Astrocyte of the cerebellum (primary cell): ENCODE measurements at regions not wholly inside any gene's neighbourhood (a gene's known extent, or its start where the extent isn't known, plus 50 kb on each side); places are given as distances from the start of the nearest gene placed in this dataset.

Source experiments
- DNase-seq: peaks from one replicate; pipeline ENCODE4 v3.0.0-alpha.2; 2011; ENCODE audit warnings: low read depth
- H3K4me3 ChIP-seq: 2 replicates; pipeline ENCODE4 v1.5.1; 2011; ENCODE audit warnings: mild to moderate bottlenecking, low read depth, low read length, moderate library complexity
- CTCF ChIP-seq: IDR thresholded peaks from 2 replicates; pipeline ENCODE4 v1.5.1; 2012; ENCODE audit warnings: low read length, low read depth, moderate library complexity, mild to moderate bottlenecking; ENCODE audit errors: missing control alignments
- in situ Hi-C: cut with HindIII; loops from 2 replicates; pipeline ENCODE4 v1.10.0; 2017; ENCODE audit warnings: low sequenced_read_pairs

- in situ Hi-C loops = no loop called here
- DNase-seq = no peak
- no peak overlapping the region for H3K4me3 ChIP-seq
- no peak for TF ChIP-seq CTCF
Observed at GRCh38 chr7:17446340-17446739, 147.9 kb downstream of the AHR start.

- no peak for DNase-seq
- H3K4me3 ChIP-seq = no peak overlapping the region
- in situ Hi-C loops = no loop called here
- no peak for TF ChIP-seq CTCF
Observed at GRCh38 chr7:17447728-17448478, 149.5 kb downstream of the AHR start.

GRCh38 chr7:17448479-17449423 is 150.3 kb downstream of the AHR start:
- no peak overlapping the region for H3K4me3 ChIP-seq
- in situ Hi-C loops = no loop called here

GRCh38 chr7:17456541-17456940 is 158.1 kb downstream of the AHR start:
- TF ChIP-seq CTCF = no peak
- no peak overlapping the region for H3K4me3 ChIP-seq
- DNase-seq = no peak
- in situ Hi-C loops = no loop called here

More at GRCh38 chr7:17448479-17449423, 150.3 kb downstream of the AHR start:
- no peak for DNase-seq
- TF ChIP-seq CTCF = no peak

GRCh38 chr7:17460001-17460400 is 161.5 kb downstream of the AHR start:
- DNase-seq = no peak
- TF ChIP-seq CTCF = no peak
- H3K4me3 ChIP-seq = no peak overlapping the region
- in situ Hi-C loops = no loop called here

- no peak for DNase-seq
- in situ Hi-C loops = no loop called here
- TF ChIP-seq CTCF = no peak
- no peak overlapping the region for H3K4me3 ChIP-seq
Observed at GRCh38 chr7:17460665-17461064, 162.2 kb downstream of the AHR start.
